Testis (tissue), 2 donors: ENCODE measurements at regions not wholly inside any gene's neighbourhood (a gene's known extent, or its start where the extent isn't known, plus 50 kb on each side); places are given as distances from the start of the nearest gene placed in this dataset.

ENCODE experiments used
- CTCF ChIP-seq, 3 experiments: fragments of 450-650 bp in 2 of 3; fragments of 200-600 bp in 1 of 3; sonication (generic) in 1 of 3; IDR thresholded peaks; one replicate each; pipeline ENCODE4 v1.5.1; 2016 to 2019; ENCODE audit warnings: antibody characterized with exemption in 3 of 3, mild to moderate bottlenecking in 2 of 3, moderate library complexity in 1 of 3
- POLR2A ChIP-seq: fragments of 450-650 bp; IDR thresholded peaks from one replicate; pipeline ENCODE4 v1.6.1; 2017; ENCODE audit warnings: antibody characterized with exemption, mild to moderate bottlenecking, moderate library complexity

GRCh38 chr19:57002195-57002601 is 117.6 kb upstream of the USP29 start:
- TF ChIP-seq CTCF (IDR thresholded peaks at IDR 0.05), result no peak
- no peak for TF ChIP-seq POLR2A
